DMS79 treated with DMSO at 0.1 percent for 48 hours (cell line): ENCODE measurements at regions not wholly inside any gene's neighbourhood (a gene's known extent, or its start where the extent isn't known, plus 50 kb on each side); places are given as distances from the start of the nearest gene placed in this dataset.

ENCODE experiments used
- DNase-seq: peaks from one replicate; lab custom pipeline; 2025; lab: John Stamatoyannopoulos, UW

- DNase-seq: no peak
Measured at GRCh38 chr6:56715741-56716140, 73.1 kb upstream of the DST start.

- no peak for DNase-seq
Measured at GRCh38 chr6:56714982-56715456, 72.3 kb upstream of the DST start.

GRCh38 chr6:56714273-56714672 is 71.6 kb upstream of the DST start:
- DNase-seq: no peak

GRCh38 chr6:56713254-56713672 is 70.6 kb upstream of the DST start:
- no peak for DNase-seq

DNA sequence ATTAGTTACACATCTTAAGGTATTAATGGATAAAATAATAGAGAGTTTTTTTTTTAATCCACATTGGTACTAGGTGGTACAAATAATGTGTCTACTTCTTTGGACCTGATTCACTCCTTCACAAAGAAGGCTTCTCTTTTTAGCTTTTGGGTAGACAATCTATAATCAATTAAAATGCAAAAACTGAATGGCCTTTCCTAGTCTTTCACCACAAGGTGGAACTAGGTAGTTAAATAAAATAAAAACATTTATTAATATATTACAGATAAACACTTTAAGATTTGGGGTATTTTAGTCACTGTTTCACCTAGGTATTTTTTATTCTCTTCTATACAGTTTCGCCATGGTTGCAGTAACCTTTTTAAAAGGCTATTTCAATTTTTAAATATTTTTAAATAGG is 68.3 kb upstream of the DST start:
- no peak for DNase-seq

DNA sequence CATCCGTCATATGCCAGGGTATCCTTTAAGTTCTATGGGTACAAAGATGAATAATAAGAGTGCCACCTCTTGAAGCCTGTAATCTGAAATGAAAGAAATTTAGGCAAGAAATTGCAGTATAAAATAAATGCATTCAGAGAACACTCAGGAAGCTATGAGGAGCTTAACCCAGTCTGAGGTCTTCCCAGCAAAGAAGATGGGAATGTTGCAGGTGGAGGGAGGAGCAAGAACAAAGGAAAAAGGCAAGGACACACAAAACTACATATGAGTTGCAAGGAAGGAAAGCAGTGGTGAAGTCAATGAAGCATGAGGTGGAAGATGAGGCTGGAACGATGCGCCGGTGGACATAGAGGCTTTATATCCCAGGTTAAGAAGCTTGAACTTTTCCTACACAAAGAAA is 67.0 kb upstream of the DST start:
- DNase-seq: no peak

DNA sequence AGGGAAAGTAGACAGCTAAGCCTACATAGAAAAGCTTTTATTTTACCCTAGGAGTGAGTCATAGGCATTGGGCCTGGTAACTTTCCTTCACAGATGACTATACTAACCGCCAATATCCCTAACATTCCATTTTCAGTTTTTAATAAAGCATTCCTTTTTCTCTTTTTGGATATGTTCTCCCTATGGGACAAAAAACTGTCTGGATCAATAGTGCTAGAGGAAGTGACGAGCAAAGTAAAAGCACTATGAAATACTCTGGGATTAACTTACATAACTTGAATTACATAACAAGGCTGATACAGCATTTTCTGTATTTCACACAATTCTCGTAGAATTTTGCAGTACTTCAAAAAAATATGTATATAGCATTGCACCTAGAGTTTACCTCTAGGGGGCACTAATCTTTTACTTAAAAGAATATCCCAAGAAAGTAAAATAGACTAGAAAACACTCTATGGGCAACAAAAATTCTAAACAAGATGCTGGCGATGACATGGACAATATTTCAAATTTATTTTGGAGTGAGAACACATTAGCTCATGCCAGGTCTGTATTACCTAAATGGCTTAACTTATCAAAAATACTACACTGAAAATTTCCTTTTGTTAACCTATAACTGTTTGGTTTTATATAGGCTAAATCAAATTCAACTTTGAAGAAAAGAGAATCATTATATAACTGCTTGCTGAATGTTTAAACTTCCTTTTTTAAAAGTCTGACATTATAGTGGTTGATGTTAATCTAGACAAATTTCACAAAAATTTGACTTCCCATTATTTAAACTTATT is 66.3 kb upstream of the DST start:
- peak; percentile 62 for DNase-seq

- no peak for DNase-seq
Measured at GRCh38 chr6:56706981-56707726, 64.5 kb upstream of the DST start.

DNA sequence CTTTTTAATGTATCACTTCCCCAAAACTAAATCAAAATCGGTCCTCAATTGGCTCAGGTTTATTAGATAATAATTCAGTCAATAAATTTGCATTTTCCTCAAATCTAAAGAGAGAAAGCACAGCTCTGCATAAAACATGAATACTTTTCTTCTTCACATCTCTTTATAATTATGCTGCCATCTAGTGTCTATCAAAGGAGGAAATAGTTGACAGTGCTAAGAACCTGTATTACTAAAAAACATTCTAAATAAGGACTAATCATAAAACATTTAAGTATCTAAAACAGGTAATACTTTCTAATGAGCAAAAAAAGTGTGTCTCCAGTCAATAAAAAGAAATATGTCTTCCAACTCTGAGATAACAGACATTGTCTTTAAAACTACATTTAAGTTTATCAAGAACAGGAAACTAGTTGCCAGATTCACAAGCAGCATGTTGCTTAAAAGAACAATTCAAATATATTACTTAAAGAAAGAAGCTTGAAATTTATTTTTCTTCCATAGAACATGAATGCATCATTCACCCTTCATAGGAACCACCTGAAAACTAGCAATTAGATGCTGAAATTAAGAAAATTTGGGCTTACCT is 56.5 kb upstream of the DST start:
- peak; percentile 74 for DNase-seq

DNA sequence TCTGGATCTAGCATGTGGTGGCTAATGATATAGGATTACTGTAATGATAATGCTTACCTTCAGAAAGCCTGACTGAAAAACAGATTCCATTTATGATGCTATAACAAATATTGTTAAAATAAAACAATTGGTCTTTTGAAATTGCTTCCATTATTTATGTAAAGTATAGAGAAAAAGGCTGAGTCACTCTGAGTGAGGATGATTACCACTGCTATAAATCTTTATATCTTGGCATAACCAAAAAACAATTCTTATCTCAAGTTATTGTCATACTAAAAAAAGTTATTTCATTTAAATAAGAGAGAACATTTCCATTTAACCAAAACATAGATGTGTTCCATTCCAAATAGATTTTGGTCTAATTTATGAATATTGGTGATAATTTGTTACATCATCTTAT is 53.0 kb upstream of the DST start:
- no peak for DNase-seq

DNA sequence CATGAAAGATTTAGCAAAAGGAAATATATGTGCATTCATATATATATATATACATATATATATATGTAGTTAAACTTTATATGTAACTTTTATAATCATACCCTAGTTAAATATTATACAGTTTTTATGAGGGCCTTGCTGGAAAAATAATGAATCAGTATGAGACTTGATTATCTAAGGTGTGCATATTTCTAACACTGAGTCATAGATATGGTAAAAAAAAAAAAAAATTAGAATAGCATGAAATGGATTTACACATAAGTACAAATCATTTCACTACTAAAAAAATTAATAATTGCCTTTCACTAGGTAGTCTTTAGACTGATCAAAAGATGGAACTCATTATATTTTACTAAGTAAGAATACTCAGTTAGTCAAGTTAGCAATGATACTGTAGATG is 51.3 kb upstream of the DST start:
- DNase-seq: no peak

DNA sequence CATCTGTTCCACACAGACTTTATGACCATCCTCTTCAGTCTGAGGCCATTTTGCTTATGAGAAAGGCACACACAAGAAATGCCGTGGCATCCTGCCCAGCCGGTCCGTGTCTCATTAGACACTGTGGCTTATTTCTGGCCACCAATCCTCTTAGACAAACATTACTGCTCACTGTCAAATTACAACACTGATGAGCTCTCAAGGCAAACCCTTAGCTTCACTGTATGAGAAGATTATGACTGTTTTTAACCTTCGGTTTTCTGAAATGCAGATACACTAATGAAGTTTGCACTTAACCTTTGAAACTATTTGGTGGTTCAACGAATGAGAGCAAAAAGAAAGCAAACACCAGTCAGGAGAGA is 50.5 kb upstream of the DST start:
- DNase-seq: peak; percentile 81

GRCh38 chr6:56692523-56693245 is 50.0 kb upstream of the DST start:
- DNase-seq: peak; percentile 49
